KOPT-K1 (cell line): ENCODE measurements at regions not wholly inside any gene's neighbourhood (a gene's known extent, or its start where the extent isn't known, plus 50 kb on each side); places are given as distances from the start of the nearest gene placed in this dataset.

Source experiments
- H3K27ac ChIP-seq: fragments of 200-600 bp; sonication (generic); 2 replicates; pipeline ENCODE4 v1.5.1; 2016; ENCODE audit warnings: antibody characterized with exemption, mild to moderate bottlenecking, low read depth, low read length; ENCODE audit not compliant: poor library complexity, severe bottlenecking
- H3K36me3 ChIP-seq: fragments of 200-600 bp; sonication (generic); 2 replicates; pipeline ENCODE4 v1.5.1; 2017; ENCODE audit warnings: antibody characterized with exemption, mild to moderate bottlenecking, low read length, moderate library complexity; ENCODE audit not compliant: insufficient read depth
- H3K9me3 ChIP-seq: fragments of 200-600 bp; sonication (generic); 2 replicates; pipeline ENCODE4 v1.5.1; 2017; ENCODE audit warnings: antibody characterized with exemption, low read length, mild to moderate bottlenecking; ENCODE audit not compliant: insufficient read depth, poor library complexity, severe bottlenecking

DNA sequence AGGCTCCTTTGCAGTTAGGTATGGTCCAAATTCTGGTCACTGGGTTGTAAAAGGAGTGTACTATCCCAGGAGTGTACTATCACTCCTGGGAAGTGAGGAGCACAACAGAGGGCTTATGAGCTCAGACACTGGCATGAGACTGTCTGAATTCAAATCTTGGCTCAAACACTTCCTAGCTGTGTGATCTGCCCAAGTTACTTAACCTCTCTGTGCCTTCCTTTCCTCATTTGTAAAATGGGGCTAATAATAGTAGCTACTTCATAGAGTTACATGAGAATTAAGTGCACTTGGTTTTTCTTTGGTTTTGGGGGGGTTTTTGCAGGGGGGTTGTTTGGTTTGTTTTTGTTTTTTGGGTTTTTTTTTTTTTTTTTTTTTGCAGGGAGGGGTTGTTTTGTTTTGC lies 152.0 kb downstream of the BCOR start:
- Histone ChIP-seq H3K27ac (no peak overlapping the region), H3K36me3 (no peaks in the 10 kb centered on the region), H3K9me3 (no peaks in the 10 kb centered on the region)

DNA sequence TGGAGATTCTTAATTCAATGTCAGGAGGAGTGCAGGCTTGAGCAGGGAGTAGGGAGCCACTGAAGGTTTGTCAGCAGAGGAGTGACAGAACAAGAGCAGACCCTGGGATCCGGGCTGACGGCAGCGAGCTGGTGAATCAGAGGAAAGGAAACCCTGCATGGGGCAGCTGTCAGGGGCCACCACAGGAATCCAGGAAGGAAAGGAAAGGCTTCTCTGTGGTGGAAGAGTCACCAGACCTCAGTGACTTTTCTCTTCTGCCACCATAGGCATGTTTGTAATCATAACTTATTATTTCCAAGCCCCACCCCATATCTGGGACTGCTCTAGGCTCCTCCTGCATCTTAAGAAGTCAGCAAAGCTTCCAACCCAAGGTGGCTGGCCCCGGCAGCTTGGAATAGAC lies 150.9 kb downstream of the BCOR start:
- Histone ChIP-seq H3K36me3 (no peaks in the 10 kb centered on the region), H3K9me3 (no peaks in the 10 kb centered on the region), H3K27ac (no peak overlapping the region)

DNA sequence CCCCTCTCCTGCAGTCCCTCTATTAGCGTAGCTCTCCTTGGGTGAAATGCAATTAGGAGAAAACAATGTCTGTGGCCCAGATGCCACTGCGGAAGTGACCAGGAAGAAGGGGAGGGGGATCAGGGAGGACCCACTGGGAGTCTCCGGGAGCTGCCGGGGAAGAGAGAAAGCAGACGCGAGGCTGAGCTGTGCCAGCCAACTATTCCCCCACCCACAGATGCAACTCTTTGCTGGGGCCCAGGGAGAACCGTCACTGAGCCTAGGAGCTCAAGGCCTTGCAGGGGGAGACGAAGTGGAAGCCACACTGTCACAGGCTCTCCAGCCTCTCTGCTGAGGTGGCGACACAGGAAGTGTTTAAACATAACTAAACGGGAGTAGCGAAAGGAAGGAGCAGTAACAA lies 149.2 kb downstream of the BCOR start:
- H3K36me3 ChIP-seq, result no peaks in the 10 kb centered on the region
- peak overlapping the region; percentile 65 for H3K27ac ChIP-seq
- no peaks in the 10 kb centered on the region for H3K9me3 ChIP-seq

DNA sequence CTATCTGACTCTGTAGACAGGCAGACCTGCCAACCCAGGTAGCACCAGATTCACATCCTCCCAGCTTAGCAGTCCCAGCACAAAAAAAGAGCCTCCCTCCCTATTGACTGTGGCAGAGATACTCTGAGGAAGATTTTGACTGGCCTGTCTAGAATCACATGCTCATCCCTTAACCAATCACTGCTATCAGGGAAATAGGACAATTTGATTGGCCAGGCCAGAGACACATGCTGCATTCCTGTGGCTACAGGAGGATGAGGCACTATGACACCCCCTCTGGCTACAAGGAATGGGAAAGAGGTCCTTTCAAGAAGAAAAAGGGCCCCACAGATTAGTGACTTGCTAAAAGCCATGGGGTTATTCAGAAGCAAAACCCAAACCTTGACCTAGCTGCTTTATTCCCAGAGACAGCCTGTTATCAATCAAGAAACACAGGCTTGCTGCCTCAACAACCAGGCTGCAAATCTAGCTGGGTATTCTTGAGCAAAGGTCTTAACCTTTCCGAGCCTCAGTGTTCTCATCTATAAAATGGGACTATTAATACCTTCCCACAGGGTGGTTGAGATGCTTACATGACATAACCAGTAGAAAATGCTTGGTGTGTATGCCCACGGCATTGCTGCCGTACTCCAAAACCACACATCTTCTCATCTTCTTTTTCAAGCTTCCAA lies 147.6 kb downstream of the BCOR start:
- Histone ChIP-seq H3K27ac (no peak overlapping the region), H3K9me3 (no peaks in the 10 kb centered on the region), H3K36me3 (no peaks in the 10 kb centered on the region)

DNA sequence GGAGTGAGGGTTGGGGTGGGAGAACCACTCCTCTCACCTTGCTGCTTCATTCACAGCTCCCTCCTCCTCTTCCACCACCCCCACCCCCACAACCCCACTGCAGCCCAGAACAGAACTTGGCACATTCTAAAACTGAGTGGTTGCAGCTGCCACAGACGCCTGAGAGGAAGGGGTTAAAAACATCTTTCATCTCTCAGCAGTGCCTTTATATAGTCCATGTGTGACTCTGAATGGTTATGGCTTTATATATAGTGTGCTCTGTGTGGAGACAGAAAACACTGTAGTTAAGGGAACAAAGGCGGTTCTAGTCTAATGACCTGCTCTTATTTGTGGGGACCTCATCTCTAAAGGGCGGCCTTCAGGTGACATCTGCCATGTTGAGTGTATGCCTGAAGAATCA lies 144.8 kb downstream of the BCOR start:
- Histone ChIP-seq H3K36me3 (no peaks in the 10 kb centered on the region), H3K9me3 (no peaks in the 10 kb centered on the region), H3K27ac (peak overlapping the region; percentile 38)

DNA sequence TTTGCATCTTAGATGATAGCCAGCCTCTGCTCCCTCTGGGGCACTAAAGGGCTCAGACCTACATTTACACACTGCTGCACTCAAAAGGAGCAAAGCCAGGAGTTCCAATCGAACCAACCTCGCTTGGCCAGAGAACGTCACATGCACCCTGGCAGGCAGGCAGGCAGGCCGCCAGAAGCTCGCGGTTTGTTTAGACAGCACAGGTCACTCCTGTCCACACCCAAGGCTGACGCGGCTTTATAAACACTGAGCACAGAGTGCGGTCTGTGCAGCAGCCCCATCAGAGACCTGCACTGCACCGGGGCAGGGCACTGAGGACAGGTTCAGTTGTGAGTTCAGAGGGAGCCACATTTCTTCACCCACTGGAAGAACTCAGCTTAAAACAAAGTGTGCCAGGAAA lies 143.9 kb downstream of the BCOR start:
- Histone ChIP-seq H3K36me3 (no peaks in the 10 kb centered on the region), H3K9me3 (no peaks in the 10 kb centered on the region), H3K27ac (peak overlapping the region; percentile 38)

DNA sequence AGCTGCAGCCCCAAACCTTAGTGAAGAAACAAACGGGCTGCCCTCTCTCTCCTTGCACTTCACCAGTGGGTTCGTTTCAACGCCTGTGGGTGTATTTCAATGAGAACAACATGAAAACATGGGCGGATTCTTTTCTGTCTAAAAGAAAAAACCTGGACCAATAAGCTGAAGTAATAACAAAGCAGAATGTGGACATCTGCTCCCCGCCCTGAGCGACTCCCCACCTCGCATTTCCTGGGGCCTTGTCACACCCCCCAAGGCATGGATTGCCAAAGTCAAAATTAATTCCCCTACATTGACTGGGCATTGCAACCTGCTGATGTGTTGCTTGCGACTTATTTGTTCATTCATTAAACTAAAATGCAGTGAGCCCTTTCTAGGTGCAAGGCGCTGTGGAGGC lies 142.9 kb downstream of the BCOR start:
- H3K9me3 ChIP-seq, result no peaks in the 10 kb centered on the region
- no peak overlapping the region for H3K27ac ChIP-seq
- H3K36me3 ChIP-seq, result no peaks in the 10 kb centered on the region

DNA sequence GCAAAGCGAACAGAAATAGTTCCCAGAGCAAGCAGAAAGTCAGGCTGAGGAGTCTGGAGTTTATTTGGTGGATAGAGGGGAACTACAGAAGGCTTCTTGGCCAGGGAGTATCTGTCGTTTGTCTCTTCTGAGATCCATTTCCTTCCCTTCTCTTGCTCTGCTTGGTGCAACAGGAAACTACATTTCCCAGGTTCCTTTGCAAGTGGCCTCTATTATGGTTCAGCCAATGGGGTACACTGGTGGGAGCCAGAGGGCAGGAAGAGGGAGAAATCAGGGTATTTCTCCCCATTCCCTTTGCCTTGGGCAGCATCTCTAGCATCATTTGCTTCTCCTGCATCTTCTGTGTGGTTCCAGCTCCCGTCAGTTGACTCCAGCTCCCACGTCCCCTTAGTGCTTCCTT lies 142.1 kb downstream of the BCOR start:
- Histone ChIP-seq H3K36me3 (no peaks in the 10 kb centered on the region), H3K27ac (peak overlapping the region; percentile 40), H3K9me3 (no peaks in the 10 kb centered on the region)

DNA sequence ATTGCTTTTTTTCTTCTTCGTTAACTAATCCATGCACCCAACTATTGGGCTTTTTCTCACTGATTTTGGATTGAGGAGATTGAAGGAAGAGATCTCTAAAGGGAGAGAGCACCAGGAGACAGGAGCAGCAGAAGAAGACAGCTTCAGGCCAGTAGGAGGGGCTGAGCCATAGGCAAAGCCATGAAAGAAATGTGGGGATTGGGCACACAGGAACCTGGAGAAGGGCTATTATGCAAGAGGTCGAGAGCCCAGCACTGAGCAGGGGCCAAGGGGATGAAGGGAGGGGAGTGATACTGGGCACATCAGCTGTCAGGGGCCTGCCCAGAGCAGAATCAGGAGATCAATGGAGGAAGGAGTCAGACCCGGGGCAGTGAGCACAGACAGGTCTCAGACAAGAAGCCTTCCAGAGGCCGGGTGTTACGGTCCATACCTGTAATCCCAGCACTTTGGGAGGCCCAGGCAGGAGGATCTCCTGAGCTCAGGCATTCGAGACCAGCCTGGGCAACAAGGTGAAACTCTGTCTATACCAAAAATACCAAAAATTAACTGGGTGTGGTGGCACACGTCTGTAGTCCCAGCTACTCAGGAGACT lies 140.9 kb downstream of the BCOR start:
- Histone ChIP-seq H3K27ac (no peak overlapping the region), H3K36me3 (no peaks in the 10 kb centered on the region), H3K9me3 (no peaks in the 10 kb centered on the region)

DNA sequence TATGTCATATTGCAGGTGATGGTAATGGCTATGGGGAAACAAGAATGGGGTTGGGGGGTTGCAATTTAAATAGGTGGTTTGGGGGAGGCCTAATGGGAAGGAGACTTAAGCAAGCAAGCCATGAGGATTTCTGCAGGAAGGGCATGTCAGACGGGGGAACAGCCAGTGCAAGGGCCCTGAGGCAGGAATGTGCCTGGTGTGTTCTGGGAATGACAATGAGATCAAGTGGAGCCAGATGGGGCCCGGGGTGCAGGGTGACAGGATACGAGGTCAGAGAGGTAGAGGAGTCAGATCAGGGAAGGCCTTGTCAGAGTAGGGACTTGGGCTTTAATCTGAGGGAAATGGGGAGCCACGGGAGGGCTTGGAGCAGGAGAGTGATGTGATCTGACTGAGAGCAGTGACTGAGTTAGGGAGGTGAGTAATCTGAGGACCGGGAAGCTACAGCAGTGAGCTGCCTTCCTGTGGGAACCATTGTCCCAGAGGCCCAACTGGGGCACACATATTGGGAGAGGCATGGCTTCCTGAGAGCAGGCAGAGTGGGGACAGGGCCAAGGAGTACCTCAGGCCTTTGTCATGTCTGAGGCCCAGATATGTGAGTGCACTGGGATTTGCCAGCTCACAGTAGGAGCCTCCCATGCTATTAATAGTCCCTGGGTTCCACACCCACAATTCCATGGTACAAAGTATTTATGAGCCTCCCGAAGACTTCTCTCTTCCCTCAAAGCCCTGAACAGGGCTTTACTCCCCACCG lies 139.8 kb downstream of the BCOR start:
- no peak overlapping the region for H3K27ac ChIP-seq
- no peaks in the 10 kb centered on the region for H3K36me3 ChIP-seq
- H3K9me3 ChIP-seq, result no peaks in the 10 kb centered on the region

DNA sequence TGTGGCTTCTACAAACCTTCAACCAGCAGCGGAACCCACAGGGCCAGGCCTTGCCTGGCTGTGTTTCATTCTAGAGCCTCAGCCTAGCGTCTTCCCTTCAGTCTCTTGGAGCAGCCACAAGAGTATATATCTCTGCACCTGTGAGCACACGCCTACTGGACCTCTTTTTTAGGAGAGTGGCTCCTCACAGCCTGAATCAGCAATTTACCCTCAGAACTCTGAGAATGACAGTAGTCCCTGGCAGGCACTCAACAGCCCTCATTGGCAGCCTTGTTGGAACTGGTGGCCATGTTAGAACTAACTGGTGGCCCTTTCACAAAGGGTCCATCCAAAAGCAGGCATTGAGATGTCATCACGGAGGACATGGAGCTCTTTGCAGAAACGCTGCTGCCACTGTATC lies 138.9 kb downstream of the BCOR start:
- Histone ChIP-seq H3K9me3 (no peaks in the 10 kb centered on the region), H3K27ac (no peak overlapping the region), H3K36me3 (no peaks in the 10 kb centered on the region)

DNA sequence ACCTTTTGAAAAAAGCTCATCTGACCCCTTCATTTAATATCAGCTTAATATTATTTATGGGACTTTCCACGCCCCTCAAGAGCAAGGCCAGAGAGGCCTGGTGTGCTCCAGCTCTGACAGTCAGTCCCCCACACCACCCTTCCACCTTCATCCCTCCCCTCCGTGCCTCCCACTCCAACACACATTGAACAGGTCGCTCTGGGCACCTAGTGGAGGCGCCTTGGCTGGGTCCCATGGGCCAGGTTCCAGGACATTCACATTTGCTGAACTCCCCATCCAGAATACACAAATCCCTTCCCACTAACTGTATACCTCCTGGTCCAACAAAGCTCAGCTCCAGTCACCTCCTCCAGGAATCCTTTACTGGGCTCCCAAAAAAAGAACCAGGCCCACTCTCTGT lies 137.5 kb downstream of the BCOR start:
- Histone ChIP-seq H3K9me3 (no peaks in the 10 kb centered on the region), H3K27ac (no peak overlapping the region), H3K36me3 (no peaks in the 10 kb centered on the region)

DNA sequence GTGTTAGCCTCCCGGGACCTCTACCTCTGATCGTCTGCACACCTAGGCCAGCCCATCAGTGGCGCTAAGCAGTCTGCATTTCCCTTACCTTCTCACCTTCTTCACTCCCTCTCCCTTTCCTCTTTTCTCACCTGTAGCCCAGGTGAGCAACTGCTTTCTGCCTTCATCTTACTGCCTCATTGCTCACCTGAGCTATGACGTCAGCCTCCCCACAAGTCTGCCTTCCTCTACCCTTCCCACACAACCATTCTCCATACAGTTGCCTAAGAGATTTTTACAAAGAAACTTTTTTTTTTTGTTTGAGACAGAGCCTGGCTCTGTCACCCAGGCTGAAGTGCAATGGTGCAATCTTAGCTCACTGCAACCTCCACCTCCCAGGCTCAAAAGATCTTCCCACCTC lies 136.3 kb downstream of the BCOR start:
- Histone ChIP-seq H3K27ac (no peak overlapping the region), H3K36me3 (no peaks in the 10 kb centered on the region), H3K9me3 (no peaks in the 10 kb centered on the region)

DNA sequence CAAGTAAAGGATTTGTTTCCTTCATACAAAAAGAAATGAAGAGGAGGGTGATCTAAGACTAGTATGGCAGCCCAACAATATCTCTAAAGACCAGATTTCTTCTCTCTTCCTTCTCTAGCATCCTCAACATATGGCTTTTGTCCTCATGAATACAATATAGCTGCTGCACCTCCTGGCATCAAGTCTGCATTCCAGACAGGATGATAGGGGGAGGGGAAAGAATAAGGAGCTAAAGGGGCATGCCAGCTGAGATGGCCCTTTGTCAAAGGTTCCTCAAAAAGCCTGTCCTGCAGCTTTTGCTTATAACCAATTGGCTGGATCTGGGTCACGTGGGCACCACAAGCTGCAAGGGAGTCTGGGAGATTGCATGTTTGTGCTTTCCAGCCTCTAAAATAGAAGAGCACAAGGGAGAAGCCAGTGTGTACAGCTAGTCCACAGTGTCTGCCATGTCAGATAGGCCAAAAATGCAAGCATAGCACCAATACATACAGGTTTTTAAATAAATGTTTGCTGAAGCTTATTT lies 132.6 kb downstream of the BCOR start:
- no peak overlapping the region for H3K27ac ChIP-seq
- no peaks in the 10 kb centered on the region for H3K36me3 ChIP-seq
- H3K9me3 ChIP-seq, result no peaks in the 10 kb centered on the region

DNA sequence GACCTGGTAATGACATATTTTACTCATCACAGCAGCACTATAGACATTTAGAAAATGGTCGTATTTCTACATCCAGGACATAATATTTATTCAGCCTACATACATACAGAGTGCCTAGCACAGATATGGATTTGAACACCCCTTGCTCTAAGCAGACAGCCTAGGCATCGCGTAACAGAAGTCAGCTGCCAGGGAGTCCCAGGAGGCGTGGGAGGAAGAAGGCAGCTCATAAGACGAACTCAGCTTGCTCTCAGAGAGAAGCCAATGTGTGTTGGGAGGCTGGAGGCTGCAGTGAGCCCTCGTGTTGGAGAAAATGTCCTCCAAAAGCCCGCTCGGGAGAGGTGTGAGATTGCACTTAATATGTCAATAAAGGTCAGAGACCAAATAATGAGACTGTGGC lies 131.6 kb downstream of the BCOR start:
- Histone ChIP-seq H3K9me3 (peaks cover 2% of the 10 kb centered on the region), H3K36me3 (no peaks in the 10 kb centered on the region), H3K27ac (no peak overlapping the region)
